ENCODE measurements at regions not wholly inside any gene's neighbourhood (a gene's known extent, or its start where the extent isn't known, plus 50 kb on each side); places are given as distances from the start of the nearest gene placed in this dataset.
"Not testable (repeated sequence)": the region's sequence is repeated elsewhere in the genome, so short reads cannot be mapped to it uniquely, and the experiment has no call there.

DNA sequence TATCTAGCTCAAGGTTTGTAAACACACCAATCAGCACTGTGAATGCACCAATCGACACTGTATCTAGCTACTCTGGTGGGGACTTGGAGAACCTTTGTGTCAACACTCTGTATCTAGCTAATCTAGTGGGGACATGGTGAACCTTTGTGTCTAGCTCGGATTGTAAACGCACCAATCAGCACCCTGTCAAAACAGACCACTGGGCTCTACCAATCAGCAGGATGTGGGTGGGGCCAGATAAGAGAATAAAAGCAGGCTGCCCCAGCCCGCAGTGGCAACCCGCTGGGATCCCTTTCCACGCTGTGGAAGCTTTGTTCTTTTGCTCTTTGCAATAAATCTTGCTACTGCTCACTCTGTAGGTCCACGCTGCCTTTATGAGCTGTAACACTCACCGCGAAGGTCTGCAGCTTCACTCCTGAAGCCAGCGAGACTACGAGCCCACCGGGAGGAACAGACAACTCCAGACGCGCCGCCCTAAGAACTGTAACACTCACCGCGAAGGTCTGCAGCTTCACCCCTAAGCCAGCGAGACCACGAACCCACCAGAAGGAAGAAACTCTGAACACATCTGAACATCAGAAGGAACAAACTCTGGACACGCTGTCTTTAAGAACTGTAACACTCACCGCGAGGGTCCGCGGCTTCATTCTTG lies 128.5 kb downstream of the MRPL14 start:
- not testable (repeated sequence) for TF ChIP-seq CTCF, POLR2A, POLR2AphosphoS5 (IDR thresholded peaks at IDR 0.05)

Data from prostate gland (tissue), 2 donors.